ENCODE measurements at regions not wholly inside any gene's neighbourhood (a gene's known extent, or its start where the extent isn't known, plus 50 kb on each side); places are given as distances from the start of the nearest gene placed in this dataset.

DNA sequence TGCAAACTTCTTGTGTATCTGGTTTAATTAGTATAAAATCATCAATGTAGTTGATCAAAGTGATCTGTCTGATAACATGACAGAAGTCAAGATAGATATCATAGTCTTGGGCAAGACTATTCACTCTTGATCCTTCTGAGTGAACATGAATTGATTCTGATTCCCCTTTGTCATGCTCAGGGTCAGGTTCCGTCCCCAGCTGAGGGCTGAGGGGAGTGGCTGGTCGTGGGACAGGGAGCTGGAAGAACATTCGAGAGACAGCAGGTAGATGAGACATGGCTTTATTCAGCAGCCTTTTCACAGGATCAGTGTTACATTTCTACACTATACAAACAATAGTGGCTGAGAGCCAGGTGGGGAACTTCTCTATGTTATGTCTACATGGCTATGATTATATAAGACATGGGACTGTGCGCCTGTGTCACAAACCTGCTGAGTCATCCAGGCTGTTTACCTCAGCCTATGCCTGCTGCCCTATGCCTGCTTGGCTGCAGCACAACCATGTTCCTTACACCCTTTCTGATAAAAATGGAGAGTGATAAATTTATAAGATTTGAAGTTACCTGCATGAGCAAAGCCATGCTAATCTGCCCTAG, 586.9 kb upstream of the NR3C2 start:
- TF ChIP-seq, protein P1, sequence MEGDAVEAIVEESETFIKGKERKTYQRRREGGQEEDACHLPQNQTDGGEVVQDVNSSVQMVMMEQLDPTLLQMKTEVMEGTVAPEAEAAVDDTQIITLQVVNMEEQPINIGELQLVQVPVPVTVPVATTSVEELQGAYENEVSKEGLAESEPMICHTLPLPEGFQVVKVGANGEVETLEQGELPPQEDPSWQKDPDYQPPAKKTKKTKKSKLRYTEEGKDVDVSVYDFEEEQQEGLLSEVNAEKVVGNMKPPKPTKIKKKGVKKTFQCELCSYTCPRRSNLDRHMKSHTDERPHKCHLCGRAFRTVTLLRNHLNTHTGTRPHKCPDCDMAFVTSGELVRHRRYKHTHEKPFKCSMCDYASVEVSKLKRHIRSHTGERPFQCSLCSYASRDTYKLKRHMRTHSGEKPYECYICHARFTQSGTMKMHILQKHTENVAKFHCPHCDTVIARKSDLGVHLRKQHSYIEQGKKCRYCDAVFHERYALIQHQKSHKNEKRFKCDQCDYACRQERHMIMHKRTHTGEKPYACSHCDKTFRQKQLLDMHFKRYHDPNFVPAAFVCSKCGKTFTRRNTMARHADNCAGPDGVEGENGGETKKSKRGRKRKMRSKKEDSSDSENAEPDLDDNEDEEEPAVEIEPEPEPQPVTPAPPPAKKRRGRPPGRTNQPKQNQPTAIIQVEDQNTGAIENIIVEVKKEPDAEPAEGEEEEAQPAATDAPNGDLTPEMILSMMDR (IDR thresholded peaks at IDR 0.05 in 4 of 5, conservative IDR thresholded peaks at IDR 0.05 in 1 of 5): no peak
- TF ChIP-seq POLR2A (IDR thresholded peaks at IDR 0.05): no peak

All from gastrocnemius medialis (tissue), 4 donors.